ENCODE measurements at regions not wholly inside any gene's neighbourhood (a gene's known extent, or its start where the extent isn't known, plus 50 kb on each side); places are given as distances from the start of the nearest gene placed in this dataset.
"Not testable (repeated sequence)": the region's sequence is repeated elsewhere in the genome, so short reads cannot be mapped to it uniquely, and the experiment has no call there.

- DNase-seq (ENCODE audit: low spot score), result no peak
Measured at GRCh38 chr16:88195911-88196465, 186.8 kb upstream of the ZNF469 start.

GRCh38 chr16:88196471-88197400 is 186.0 kb upstream of the ZNF469 start:
- H3K36me3 ChIP-seq (ENCODE audit: insufficient read depth, low read length, poor library complexity, severe bottlenecking), result no peaks in the 10 kb centered on the region
- BruUV-seq (replicated peaks), result no TSS peak
- H3K4me3 ChIP-seq (ENCODE audit: low read depth, low read length, poor library complexity, severe bottlenecking), result no peak overlapping the region
- ChIA-PET POLR2A (ENCODE audit: low non-redundant PET) (no interaction called here), CTCF (interaction anchor here (0.6 kb wide), 1 partner anchor 649 kb away, joined by 5 read pairs; no protein-coding TSS in a partner anchor)
- no peaks in the 10 kb centered on the region for H3K27me3 ChIP-seq (replicated peaks; ENCODE audit: insufficient read depth, low read depth, low read length, poor library complexity)
- H3K4me1 ChIP-seq (ENCODE audit: insufficient read depth, low read length, poor library complexity, severe bottlenecking), result no peaks in the 10 kb centered on the region
- intact Hi-C loops (cut with micrococcal nuclease; ENCODE audit: unreplicated experiment), result no loop called here
- no peak for DNase-seq (ENCODE audit: low spot score)
- H3K9me3 ChIP-seq (ENCODE audit: low read depth, low read length, poor library complexity, severe bottlenecking), result no peaks in the 10 kb centered on the region
- no peak for TF ChIP-seq EZH2 (IDR thresholded peaks at IDR 0.05; ENCODE audit: borderline replicate concordance, low read depth, low read length, poor library complexity, severe bottlenecking)
- TF ChIP-seq CTCF (conservative IDR thresholded peaks at IDR 0.05; ENCODE audit: low read depth, low read length), result no peak
- H3K27ac ChIP-seq (ENCODE audit: low read depth, low read length, poor library complexity, severe bottlenecking), result no peak overlapping the region

More at GRCh38 chr16:88195911-88196465, 186.8 kb upstream of the ZNF469 start:
- Histone ChIP-seq H3K4me1 (ENCODE audit: insufficient read depth, low read length, poor library complexity, severe bottlenecking) (no peaks in the 10 kb centered on the region), H3K27me3 (replicated peaks; ENCODE audit: insufficient read depth, low read depth, low read length, poor library complexity) (no peaks in the 10 kb centered on the region), H3K27ac (ENCODE audit: low read depth, low read length, poor library complexity, severe bottlenecking) (no peak overlapping the region), H3K9me3 (ENCODE audit: low read depth, low read length, poor library complexity, severe bottlenecking) (no peaks in the 10 kb centered on the region), H3K36me3 (ENCODE audit: insufficient read depth, low read length, poor library complexity, severe bottlenecking) (no peaks in the 10 kb centered on the region), H3K4me3 (ENCODE audit: low read depth, low read length, poor library complexity, severe bottlenecking) (no peak overlapping the region)
- POLR2A ChIA-PET (ENCODE audit: low non-redundant PET), result no interaction called here
- intact Hi-C loops (cut with micrococcal nuclease; ENCODE audit: unreplicated experiment), result no loop called here
- no peak for TF ChIP-seq CTCF (conservative IDR thresholded peaks at IDR 0.05; ENCODE audit: low read depth, low read length)
- no peak for TF ChIP-seq EZH2 (IDR thresholded peaks at IDR 0.05; ENCODE audit: borderline replicate concordance, low read depth, low read length, poor library complexity, severe bottlenecking)
- CTCF ChIA-PET, result no interaction called here
- BruUV-seq (replicated peaks), result no TSS peak

- TF ChIP-seq EZH2 (IDR thresholded peaks at IDR 0.05; ENCODE audit: borderline replicate concordance, low read depth, low read length, poor library complexity, severe bottlenecking) (no peak), CTCF (conservative IDR thresholded peaks at IDR 0.05; ENCODE audit: low read depth, low read length) (no peak)
- Histone ChIP-seq H3K27ac (ENCODE audit: low read depth, low read length, poor library complexity, severe bottlenecking) (no peak overlapping the region), H3K27me3 (replicated peaks; ENCODE audit: insufficient read depth, low read depth, low read length, poor library complexity) (no peaks in the 10 kb centered on the region), H3K9me3 (ENCODE audit: low read depth, low read length, poor library complexity, severe bottlenecking) (no peaks in the 10 kb centered on the region), H3K36me3 (ENCODE audit: insufficient read depth, low read length, poor library complexity, severe bottlenecking) (no peaks in the 10 kb centered on the region), H3K4me1 (ENCODE audit: insufficient read depth, low read length, poor library complexity, severe bottlenecking) (no peaks in the 10 kb centered on the region), H3K4me3 (ENCODE audit: low read depth, low read length, poor library complexity, severe bottlenecking) (no peak overlapping the region)
- intact Hi-C loops (cut with micrococcal nuclease; ENCODE audit: unreplicated experiment), result no loop called here
- DNase-seq (ENCODE audit: low spot score), result no peak
- ChIA-PET CTCF (no interaction called here), POLR2A (ENCODE audit: low non-redundant PET) (no interaction called here)
- BruUV-seq (replicated peaks), result no TSS peak
Measured at GRCh38 chr16:88197481-88198456, 185.0 kb upstream of the ZNF469 start.

GRCh38 chr16:88198457-88199295 is 184.1 kb upstream of the ZNF469 start:
- H3K36me3 ChIP-seq (ENCODE audit: insufficient read depth, low read length, poor library complexity, severe bottlenecking); intact Hi-C loops (cut with micrococcal nuclease; ENCODE audit: unreplicated experiment); BruUV-seq (replicated peaks); CTCF ChIA-PET; H3K4me1 ChIP-seq (ENCODE audit: insufficient read depth, low read length, poor library complexity, severe bottlenecking); H3K4me3 ChIP-seq (ENCODE audit: low read depth, low read length, poor library complexity, severe bottlenecking); H3K9me3 ChIP-seq (ENCODE audit: low read depth, low read length, poor library complexity, severe bottlenecking); POLR2A ChIA-PET (ENCODE audit: low non-redundant PET); DNase-seq (ENCODE audit: low spot score); H3K27me3 ChIP-seq (replicated peaks; ENCODE audit: insufficient read depth, low read depth, low read length, poor library complexity); H3K27ac ChIP-seq (ENCODE audit: low read depth, low read length, poor library complexity, severe bottlenecking): not testable (repeated sequence)

All from A673 (cell line).